DMS 273 (cell line): ENCODE measurements at regions not wholly inside any gene's neighbourhood (a gene's known extent, or its start where the extent isn't known, plus 50 kb on each side); places are given as distances from the start of the nearest gene placed in this dataset.

ENCODE experiments used
- DNase-seq: peaks from one replicate; lab custom pipeline; 2025; ENCODE audit not compliant: unreplicated experiment; lab: John Stamatoyannopoulos, UW

DNA sequence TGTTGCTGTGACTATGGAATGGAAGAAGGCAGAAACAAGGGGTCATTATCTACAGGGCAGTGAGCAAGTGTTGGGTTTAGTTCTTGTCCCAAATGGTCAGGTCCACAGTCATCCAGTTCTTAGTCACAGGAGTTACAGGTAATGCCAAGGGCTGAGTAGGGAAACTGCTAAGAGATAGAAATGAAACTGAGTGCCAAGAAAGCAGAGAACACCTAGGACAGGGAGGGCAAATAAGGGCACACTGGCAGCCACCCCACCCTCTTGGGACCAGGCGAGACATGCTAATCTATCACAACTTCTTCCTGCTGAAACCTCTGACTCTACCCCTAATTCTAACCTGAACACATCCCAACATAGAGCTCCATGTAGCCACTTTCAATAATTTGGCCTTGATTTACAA is 103.2 kb downstream of the KLF4 start:
- peak; percentile 51 for DNase-seq
